ENCODE measurements at regions not wholly inside any gene's neighbourhood (a gene's known extent, or its start where the extent isn't known, plus 50 kb on each side); places are given as distances from the start of the nearest gene placed in this dataset.

DNA sequence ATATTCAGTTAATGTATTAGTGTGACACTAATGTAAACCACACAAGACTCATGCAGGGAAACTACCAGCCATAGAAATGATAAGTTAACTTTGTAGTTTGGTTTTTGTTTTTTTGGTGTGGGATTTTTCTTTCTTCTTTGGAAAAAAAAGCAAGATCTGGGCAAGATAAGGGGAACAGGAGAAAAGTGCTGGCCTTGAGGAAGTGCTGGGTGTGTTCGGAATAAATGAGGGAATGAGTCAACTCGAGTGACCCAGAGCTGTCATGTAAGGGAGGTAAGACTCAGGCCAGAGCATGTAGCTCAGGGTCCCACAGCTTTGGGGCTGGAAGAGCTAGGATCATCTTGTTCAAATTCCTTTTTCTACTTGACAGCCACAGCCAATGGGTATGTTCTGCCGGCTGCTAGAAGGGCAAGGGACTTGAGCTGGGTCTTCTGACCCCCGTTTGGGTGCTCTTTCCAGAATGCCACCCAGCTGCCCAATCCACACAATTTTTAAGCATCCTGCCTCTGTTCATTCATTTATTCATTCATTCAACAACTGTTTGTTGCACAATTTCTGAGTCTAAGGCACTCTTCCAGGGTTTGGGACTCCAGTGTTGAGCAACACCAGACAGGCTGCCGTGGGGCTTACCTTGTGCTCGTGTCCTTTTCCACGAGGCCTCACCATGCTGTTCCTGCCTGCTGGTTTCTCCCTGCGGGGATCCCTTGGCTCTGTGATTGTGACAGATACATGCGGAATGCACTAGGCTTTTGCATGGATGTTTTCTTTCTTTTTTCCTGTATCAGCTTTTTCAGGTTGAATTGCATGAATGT is 54.5 kb downstream of the CLDN34 start:
- DNase-seq = no peak

DNA sequence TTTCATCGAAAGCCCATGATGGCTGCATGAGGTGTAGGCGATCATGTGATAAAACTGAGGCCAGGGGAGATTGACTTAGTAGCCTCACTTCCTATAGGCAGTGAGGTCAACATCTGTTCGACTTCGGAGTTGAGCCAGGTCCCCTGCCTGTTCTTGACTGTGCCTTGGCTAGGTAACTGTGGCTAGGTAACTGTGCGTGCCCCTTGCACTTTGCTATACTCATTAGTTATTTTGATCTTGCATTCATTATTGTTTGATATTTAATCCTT is 55.0 kb downstream of the CLDN34 start:
- DNase-seq = no peak

DNA sequence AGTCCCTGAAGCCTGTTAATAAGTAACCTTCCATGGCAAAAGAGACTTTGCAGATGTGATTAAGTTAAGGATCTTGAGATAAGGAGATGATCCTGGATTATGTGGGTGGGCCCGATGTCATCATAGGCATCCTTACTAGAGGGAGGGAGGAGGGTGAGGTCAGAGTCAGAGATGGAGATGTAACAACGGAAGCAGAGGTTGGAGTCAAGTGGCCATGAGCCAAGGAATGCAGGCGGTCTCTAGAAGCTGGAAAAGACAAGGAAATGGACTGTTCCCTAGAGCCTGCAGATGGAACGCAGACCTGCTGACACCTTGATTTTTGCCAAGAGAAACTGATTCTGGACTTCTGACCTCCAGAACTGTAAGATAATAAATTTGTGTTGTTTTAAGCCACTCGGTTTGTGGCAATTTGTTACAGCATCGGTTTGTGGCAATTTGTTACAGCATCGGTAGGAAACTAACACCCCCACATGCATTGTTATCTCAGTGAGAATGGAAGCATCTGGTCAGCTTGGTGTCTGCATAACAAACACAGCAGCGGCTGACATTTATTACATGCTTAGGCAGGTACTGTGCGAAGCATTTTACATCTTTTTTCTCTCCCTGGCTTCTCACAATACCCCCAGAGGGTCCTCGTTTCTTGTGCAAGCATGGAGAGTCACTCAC is 55.6 kb downstream of the CLDN34 start:
- no peak for DNase-seq

DNA sequence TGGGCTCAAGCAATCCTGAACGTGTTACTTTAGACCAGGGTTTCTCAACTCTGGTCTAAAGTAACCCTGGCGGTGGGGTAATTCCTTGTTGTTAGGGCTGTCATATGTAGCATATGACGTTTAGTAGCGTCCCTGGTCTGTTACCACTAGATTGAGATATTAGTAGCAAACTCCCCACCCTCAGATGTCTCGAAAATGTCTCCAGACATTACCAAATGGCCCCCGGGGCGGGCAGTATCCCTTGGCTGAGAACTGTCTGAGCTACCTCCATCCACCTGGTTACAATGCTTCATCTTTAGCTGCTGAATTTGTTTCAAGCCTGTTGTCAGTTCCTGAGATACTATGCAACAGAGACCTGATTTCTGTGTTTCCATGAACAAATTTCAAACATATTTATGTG is 56.7 kb downstream of the CLDN34 start:
- DNase-seq = no peak

GRCh38 chrX:10025742-10026493 is 58.8 kb downstream of the CLDN34 start:
- no peak for DNase-seq

GRCh38 chrX:10028283-10029104 is 61.3 kb downstream of the CLDN34 start:
- DNase-seq = no peak

GRCh38 chrX:10030570-10030969 is 63.4 kb downstream of the CLDN34 start:
- no peak for DNase-seq

DNA sequence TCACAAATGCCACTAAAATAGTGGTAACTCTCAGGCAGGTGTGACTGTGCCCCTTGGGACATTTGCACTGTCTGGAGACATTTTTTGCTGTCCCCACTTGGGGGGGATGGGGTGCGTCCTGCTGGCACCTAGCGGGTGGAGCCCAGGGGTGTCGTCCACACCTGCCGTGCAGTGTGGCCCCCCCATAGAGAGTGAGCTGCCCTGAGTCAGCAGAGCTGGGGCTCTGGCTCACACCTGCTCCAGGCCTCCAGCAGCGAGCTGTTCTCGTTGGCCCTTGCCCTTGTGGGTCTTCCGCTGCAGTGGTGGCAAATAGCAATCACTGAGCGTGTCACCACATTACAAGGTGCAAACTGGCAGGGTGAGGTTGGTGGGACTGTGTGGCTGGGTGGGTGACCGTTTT is 64.6 kb downstream of the CLDN34 start:
- DNase-seq = no peak

DNA sequence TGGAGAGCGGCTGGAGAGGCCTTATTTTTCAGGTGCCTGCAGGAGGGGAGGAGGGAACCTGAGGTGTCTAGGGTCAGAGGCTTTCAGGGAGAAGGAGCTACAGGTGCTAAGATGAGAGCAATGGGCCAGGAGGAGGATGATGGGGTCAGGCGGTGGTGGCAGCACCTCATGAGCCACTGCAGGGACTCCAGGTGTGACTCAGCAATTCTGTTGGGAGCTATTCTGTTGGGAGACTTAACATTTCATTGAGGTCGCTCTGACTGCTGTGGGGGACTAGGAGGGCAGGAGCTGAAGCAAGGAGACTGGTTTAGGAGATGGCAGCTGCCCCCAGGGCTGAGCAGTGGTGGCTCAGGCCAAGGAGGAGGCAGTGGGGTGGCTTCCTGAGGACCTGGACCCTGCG is 65.0 kb downstream of the CLDN34 start:
- no peak for DNase-seq

DNA sequence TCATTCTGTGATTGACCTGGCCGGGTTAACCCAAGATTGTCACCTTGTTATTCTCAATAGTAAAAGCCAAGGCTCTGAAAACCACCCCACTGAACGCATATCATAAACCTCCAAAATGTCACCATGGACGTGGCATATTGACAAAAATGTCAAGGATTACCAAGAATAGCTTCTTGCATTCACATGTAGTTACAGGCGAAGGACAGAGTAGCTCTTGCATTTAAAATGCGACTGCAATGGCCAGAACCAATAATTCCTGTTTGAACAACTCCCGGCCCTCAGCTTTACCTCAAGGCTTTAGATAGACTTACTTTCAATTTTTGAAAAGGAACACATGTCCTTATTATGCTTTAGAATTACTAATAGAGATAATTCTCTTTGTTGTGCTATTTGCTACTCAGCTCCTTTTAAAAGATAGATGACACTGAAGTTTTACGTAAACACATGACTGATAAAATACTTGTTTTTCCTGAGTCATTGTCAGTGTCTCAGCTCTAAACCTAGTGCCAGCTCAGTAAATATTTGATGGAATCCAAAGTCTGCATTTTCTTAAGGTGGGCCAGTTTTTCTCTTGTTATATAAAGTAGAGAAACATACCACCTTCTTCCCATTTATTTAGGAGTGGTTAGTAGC is 66.3 kb downstream of the CLDN34 start:
- no peak for DNase-seq

- DNase-seq = no peak
These were observed 67.6 kb downstream of the CLDN34 start for GRCh38 chrX:10034740-10035260.

GRCh38 chrX:10038585-10038984 is 71.4 kb downstream of the CLDN34 start:
- no peak for DNase-seq

DNA sequence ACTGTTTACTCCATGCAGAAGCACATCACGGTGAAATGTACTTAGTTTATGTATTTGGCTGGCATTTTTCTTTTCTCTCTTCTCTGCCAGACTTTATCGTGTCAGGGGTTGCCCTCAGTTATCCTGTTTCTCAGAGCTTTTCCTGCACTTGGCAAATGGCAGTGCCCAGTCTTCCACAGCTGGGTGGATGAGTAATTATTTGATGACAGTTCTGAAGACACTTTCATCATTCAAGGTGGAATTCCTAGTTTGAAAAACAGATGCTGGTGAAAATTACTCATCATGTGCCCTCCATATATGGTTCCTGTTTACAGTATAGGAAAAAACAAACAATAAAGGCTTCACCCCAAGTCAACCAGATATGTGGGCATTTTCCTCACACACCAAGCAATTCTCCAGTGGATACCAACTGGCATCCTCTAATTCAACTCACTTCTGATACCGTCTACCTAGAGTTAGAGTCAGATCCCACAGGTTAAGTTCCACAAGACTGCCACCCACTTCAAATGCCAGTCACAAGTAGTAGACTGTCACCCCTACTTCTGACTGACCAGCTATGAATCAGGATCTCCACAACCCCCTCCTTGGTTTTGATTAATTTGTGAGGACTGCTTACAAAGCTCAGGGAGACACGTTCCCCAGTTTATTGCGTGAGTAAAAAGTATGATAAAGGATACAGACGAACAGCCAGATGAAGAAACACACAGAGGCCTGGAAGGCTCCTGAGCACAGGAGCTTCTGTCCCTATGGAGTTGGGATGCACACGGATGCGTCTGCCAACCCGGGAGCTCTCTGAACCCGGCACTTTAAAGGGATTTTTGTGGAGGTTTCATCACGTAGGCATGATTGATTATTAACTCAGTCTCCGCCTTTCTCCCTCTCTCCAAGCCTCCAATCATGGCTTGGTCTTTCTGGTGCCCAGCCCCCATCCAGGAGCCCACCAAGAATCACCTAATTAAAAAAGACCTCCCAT is 72.9 kb downstream of the CLDN34 start:
- DNase-seq = no peak

DNA sequence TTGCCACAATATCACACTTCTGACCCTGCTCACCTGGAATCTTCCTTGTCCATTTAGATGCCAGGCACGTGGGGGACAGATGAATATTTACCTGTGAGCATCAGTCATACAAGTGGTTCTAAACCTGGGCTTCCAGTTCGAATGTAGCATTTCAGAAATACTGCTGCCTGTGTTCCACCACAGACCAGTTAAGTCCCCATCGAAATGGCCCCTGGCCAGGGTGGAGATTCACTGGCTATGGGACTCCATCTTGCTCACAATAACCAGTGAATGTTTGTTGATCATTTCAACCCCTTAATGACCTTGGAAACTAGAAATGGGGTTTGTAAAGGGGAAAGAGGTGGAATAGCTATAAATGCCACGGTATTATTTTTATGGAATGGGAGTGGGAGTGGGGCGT is 73.8 kb downstream of the CLDN34 start:
- DNase-seq = no peak

DNA sequence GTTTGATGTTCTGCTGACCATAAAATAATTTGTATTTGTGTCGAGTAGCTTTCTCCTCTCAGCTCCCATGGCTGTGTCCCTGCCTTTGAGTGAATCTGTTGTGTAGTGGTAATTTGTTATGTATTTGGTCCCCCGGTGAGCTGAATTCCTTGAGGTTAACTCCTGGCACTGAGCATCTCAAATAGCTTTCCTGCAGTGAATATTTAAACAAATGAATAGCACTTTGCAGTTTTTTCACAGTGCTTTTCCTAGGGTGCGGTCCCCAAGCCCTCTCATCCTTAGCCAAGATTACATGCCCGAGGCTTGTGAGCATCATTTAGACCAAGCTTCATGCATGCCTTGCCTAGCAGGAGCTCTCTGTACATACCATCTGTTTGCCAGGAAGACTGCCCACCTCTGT is 74.2 kb downstream of the CLDN34 start:
- no peak for DNase-seq

DNA sequence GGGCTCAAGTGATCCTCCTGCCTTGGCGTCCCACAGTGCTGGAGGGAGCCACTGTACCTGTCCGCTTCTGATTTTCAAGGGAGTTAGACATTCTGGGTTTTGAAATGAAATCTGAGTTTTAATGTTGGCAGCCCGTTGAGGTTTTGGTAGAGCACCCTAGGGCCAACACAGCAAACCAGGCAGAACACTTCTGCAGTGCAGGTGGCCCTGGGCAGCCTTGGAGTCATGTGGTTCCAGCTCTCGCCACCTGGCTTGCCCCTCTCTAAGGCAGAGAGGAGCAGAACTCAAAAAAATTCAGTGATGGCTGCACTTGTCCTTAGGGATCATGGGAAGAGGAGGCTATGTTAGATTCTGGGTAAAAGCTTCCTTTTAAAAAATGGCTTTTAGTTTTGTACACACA is 74.9 kb downstream of the CLDN34 start:
- DNase-seq = no peak

DNA sequence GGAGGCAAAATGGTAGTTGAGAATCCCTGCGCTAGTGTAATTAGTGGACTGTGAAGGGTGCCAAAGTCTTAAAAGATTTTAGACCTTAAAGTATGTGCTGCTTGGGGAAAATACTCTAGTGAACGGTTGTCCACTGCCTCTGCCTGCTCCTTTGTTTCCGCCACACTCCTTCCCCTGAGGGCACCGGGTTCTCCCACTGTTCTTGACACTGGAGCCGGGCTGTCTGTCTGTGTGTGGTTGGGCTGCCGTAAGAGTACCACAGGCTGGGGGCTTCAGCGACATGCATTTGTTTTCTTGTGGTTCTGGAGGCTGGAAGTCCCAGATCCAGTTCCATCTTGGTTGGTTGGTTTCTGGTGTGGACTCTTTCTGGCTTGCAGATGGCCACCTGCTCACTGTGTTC is 76.2 kb downstream of the CLDN34 start:
- DNase-seq = no peak

- no peak for DNase-seq
These were observed 76.9 kb downstream of the CLDN34 start for GRCh38 chrX:10044021-10044420.

- no peak for DNase-seq
These were observed 78.3 kb downstream of the CLDN34 start for GRCh38 chrX:10045327-10046000.

- no peak for DNase-seq
These were observed 80.0 kb downstream of the CLDN34 start for GRCh38 chrX:10047133-10047532.

GRCh38 chrX:10047631-10048030 is 80.5 kb downstream of the CLDN34 start:
- no peak for DNase-seq
